ENCODE measurements at regions not wholly inside any gene's neighbourhood (a gene's known extent, or its start where the extent isn't known, plus 50 kb on each side); places are given as distances from the start of the nearest gene placed in this dataset.

DNA sequence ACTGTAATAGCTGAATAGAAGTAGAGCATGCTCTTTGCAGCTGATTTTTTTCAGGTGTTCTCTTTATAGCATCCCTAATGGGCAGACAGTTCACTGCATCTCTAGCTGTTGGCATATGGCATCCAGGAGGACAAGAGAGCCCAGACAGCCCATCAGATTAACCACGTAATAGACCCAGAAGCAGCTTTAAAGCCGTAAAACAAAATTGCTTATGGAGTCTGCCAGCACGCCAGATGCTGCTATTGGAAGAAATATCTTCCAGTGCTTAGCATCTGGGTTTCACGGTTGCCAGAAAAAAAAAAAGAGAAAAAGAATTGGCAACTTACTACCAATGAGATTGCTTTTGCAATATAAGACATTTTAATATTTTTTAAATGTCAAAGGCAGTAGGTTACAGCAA, 869.4 kb upstream of the NUDT12 start:
- no peak overlapping the region for H3K4me3 ChIP-seq
- no peaks in the 10 kb centered on the region for H3K9me3 ChIP-seq
- no peak for DNase-seq
- H3K4me1 ChIP-seq: no peaks in the 10 kb centered on the region
- H3K27ac ChIP-seq: no peak overlapping the region
- ATAC-seq: no peak
- 11 to 23% (median 15%) methylated on average over 4 of the region's 4 CpGs for WGBS, 3 donors
- TF ChIP-seq CTCF (IDR thresholded peaks at IDR 0.05): no peak
- H3K36me3 ChIP-seq (ENCODE audit: insufficient read depth in 1 of 2, low read depth in 1 of 2): no peaks in the 10 kb centered on the region
- intact Hi-C loops (cut with DNase I): no loop called here
- H3K27me3 ChIP-seq (ENCODE audit: insufficient read depth in 3 of 3, low read length in 2 of 3): no peaks in the 10 kb centered on the region

- H3K4me3 ChIP-seq: no peak overlapping the region
- no peaks in the 10 kb centered on the region for H3K4me1 ChIP-seq
- DNase-seq (no peak), ATAC-seq (no peak)
- no peaks in the 10 kb centered on the region for H3K36me3 ChIP-seq (ENCODE audit: insufficient read depth in 1 of 2, low read depth in 1 of 2)
- H3K9me3 ChIP-seq: no peaks in the 10 kb centered on the region
- 65 to 68% (median 65%) methylated on average over 4 of the region's 4 CpGs for WGBS, 3 donors
- no peaks in the 10 kb centered on the region for H3K27me3 ChIP-seq (ENCODE audit: insufficient read depth in 3 of 3, low read length in 2 of 3)
- intact Hi-C loops (cut with DNase I): no loop called here
- no peak for TF ChIP-seq CTCF (IDR thresholded peaks at IDR 0.05)
- H3K27ac ChIP-seq: no peak overlapping the region
These were observed 868.5 kb upstream of the NUDT12 start for GRCh38 chr5:104431002-104431620.

GRCh38 chr5:104429911-104430310, 867.3 kb upstream of the NUDT12 start:
- no peak overlapping the region for H3K27ac ChIP-seq
- H3K27me3 ChIP-seq (ENCODE audit: insufficient read depth in 3 of 3, low read length in 2 of 3): no peaks in the 10 kb centered on the region
- ATAC-seq (no peak), DNase-seq (no peak)
- H3K4me3 ChIP-seq: no peak overlapping the region
- no peaks in the 10 kb centered on the region for H3K9me3 ChIP-seq
- WGBS, 3 donors: 79 to 93% (median 87%) methylated on average over 1 of the region's 1 CpG
- intact Hi-C loops (cut with DNase I): no loop called here
- H3K36me3 ChIP-seq (ENCODE audit: insufficient read depth in 1 of 2, low read depth in 1 of 2): no peaks in the 10 kb centered on the region
- TF ChIP-seq CTCF (IDR thresholded peaks at IDR 0.05): no peak
- H3K4me1 ChIP-seq: no peaks in the 10 kb centered on the region

GRCh38 chr5:104421431-104421830, 858.8 kb upstream of the NUDT12 start:
- 19 to 42% (median 21%) methylated on average over 4 of the region's 4 CpGs for WGBS, 3 donors
- DNase-seq: no peak
- no peaks in the 10 kb centered on the region for H3K27me3 ChIP-seq (ENCODE audit: insufficient read depth in 3 of 3, low read length in 2 of 3)
- H3K36me3 ChIP-seq (ENCODE audit: insufficient read depth in 1 of 2, low read depth in 1 of 2): no peaks in the 10 kb centered on the region
- no peak overlapping the region for H3K4me3 ChIP-seq
- no peaks in the 10 kb centered on the region for H3K9me3 ChIP-seq
- H3K27ac ChIP-seq: no peak overlapping the region
- intact Hi-C loops (cut with DNase I): no loop called here
- peak in 1 of 4 donors; percentile 42 for ATAC-seq
- TF ChIP-seq CTCF (IDR thresholded peaks at IDR 0.05): no peak
- no peaks in the 10 kb centered on the region for H3K4me1 ChIP-seq

DNA sequence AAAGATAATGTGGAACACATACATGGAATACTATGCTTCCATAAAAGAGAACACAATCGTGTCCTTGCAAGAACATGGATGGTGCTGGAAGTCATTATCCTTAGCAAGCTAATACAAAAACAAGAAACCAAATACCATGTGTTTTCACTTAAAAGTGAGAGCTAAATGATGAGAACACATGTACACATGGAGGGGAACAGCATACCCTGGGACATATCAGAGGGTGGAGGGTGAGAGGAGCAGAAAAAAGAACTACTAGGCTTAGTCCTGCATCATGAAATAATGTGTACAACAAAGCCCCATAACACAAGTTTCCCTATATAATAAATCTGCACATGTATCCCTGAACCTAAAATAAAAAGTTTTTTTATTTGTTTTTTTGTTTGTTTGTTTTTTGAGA, 855.5 kb upstream of the NUDT12 start:
- no peaks in the 10 kb centered on the region for H3K9me3 ChIP-seq
- no peaks in the 10 kb centered on the region for H3K27me3 ChIP-seq (ENCODE audit: insufficient read depth in 3 of 3, low read length in 2 of 3)
- H3K27ac ChIP-seq: no peak overlapping the region
- no peak overlapping the region for H3K4me3 ChIP-seq
- no peak for DNase-seq
- TF ChIP-seq CTCF (IDR thresholded peaks at IDR 0.05): no peak
- intact Hi-C loops (cut with DNase I): loop anchor here in 1 of 2 donors (10.0 kb wide), 1 partner anchor 473 kb away; no protein-coding TSS in a partner anchor
- 68 to 74% (median 71%) methylated on average over 1 of the region's 1 CpG for WGBS, 3 donors
- H3K4me1 ChIP-seq: no peaks in the 10 kb centered on the region
- no peaks in the 10 kb centered on the region for H3K36me3 ChIP-seq (ENCODE audit: insufficient read depth in 1 of 2, low read depth in 1 of 2)
- ATAC-seq: no peak
